ENCODE measurements at regions not wholly inside any gene's neighbourhood (a gene's known extent, or its start where the extent isn't known, plus 50 kb on each side); places are given as distances from the start of the nearest gene placed in this dataset.

GRCh38 chr6:47983491-47983890, 127.5 kb downstream of the PTCHD4 start:
- no peak for TF ChIP-seq CTCF (IDR thresholded peaks at IDR 0.05)
- Histone ChIP-seq H3K27me3 (ENCODE audit: control insufficient read depth in 2 of 2, insufficient read depth in 2 of 2, low read length in 2 of 2) (no peaks in the 10 kb centered on the region), H3K4me3 (replicated peaks in 1 of 3; ENCODE audit: low read depth in 2 of 3, low read length in 3 of 3) (no peak overlapping the region), H3K9me3 (replicated peaks in 1 of 2; ENCODE audit: control insufficient read depth in 1 of 2, insufficient read depth in 1 of 2, low read length in 2 of 2) (no peaks in the 10 kb centered on the region), H3K79me2 (ENCODE audit: insufficient read depth, low read length) (no peaks in the 10 kb centered on the region), H3K27ac (ENCODE audit: low read depth in 1 of 2, low read length in 2 of 2) (no peak overlapping the region), H4K20me1 (ENCODE audit: insufficient read depth, low read length) (no peaks in the 10 kb centered on the region), H3K4me1 (ENCODE audit: control insufficient read depth in 1 of 2, insufficient read depth in 2 of 2, low read length in 2 of 2) (no peaks in the 10 kb centered on the region), H3K36me3 (replicated peaks in 1 of 2; ENCODE audit: control insufficient read depth in 1 of 2, insufficient read depth in 2 of 2, low read length in 2 of 2) (no peaks in the 10 kb centered on the region), H2AFZ (ENCODE audit: insufficient read depth, low read depth, low read length, poor library complexity, severe bottlenecking) (no peak overlapping the region), H3K9ac (ENCODE audit: insufficient read depth, low read length, poor library complexity, severe bottlenecking) (no peak overlapping the region), H3K4me2 (replicated peaks; ENCODE audit: extremely low read depth, low read length, poor library complexity, severe bottlenecking) (no peak overlapping the region)
- H3K27me3 Mint-ChIP-seq (ENCODE audit: low read depth in 3 of 3), result no peaks in the 10 kb centered on the region
- H3K36me3 Mint-ChIP-seq, result no peaks in the 10 kb centered on the region
- H3K27ac Mint-ChIP-seq, result no peak overlapping the region
- intact Hi-C loops (cut with micrococcal nuclease), result no loop called here
- H3K4me1 Mint-ChIP-seq, result no peaks in the 10 kb centered on the region
- no peak for DNase-seq
- WGBS (ENCODE audit: insufficient coverage), result no CpG with 5 or more reads among the region's 2 CpGs
- H3K4me3 Mint-ChIP-seq, result no peak overlapping the region
- H3K9me3 Mint-ChIP-seq, result peaks cover 0 to 6% (median 2%) of the 10 kb centered on the region in 7 donors

- H3K4me3 ChIP-seq (replicated peaks in 1 of 3; ENCODE audit: low read depth in 2 of 3, low read length in 3 of 3), result no peak overlapping the region
- no peaks in the 10 kb centered on the region for H3K36me3 ChIP-seq (replicated peaks in 1 of 2; ENCODE audit: control insufficient read depth in 1 of 2, insufficient read depth in 2 of 2, low read length in 2 of 2)
- no peak overlapping the region for H3K4me3 Mint-ChIP-seq
These were observed 133.7 kb downstream of the PTCHD4 start for GRCh38 chr6:47977314-47977713.

More at GRCh38 chr6:47977314-47977713, 133.7 kb downstream of the PTCHD4 start:
- H3K9me3 Mint-ChIP-seq, result peaks cover 0 to 5% (median 2%) of the 10 kb centered on the region in 7 donors
- DNase-seq, result no peak
- Histone ChIP-seq H3K9ac (ENCODE audit: insufficient read depth, low read length, poor library complexity, severe bottlenecking) (no peak overlapping the region), H3K9me3 (replicated peaks in 1 of 2; ENCODE audit: control insufficient read depth in 1 of 2, insufficient read depth in 1 of 2, low read length in 2 of 2) (no peaks in the 10 kb centered on the region), H3K27me3 (ENCODE audit: control insufficient read depth in 2 of 2, insufficient read depth in 2 of 2, low read length in 2 of 2) (no peaks in the 10 kb centered on the region), H3K4me2 (replicated peaks; ENCODE audit: extremely low read depth, low read length, poor library complexity, severe bottlenecking) (no peak overlapping the region), H3K4me1 (ENCODE audit: control insufficient read depth in 1 of 2, insufficient read depth in 2 of 2, low read length in 2 of 2) (no peaks in the 10 kb centered on the region), H3K79me2 (ENCODE audit: insufficient read depth, low read length) (no peaks in the 10 kb centered on the region), H3K27ac (ENCODE audit: low read depth in 1 of 2, low read length in 2 of 2) (no peak overlapping the region), H2AFZ (ENCODE audit: insufficient read depth, low read depth, low read length, poor library complexity, severe bottlenecking) (no peak overlapping the region), H4K20me1 (ENCODE audit: insufficient read depth, low read length) (no peaks in the 10 kb centered on the region)
- H3K27me3 Mint-ChIP-seq (ENCODE audit: low read depth in 3 of 3), result peaks cover 0 to 3% (median 0%) of the 10 kb centered on the region in 3 donors
- H3K4me1 Mint-ChIP-seq, result no peaks in the 10 kb centered on the region
- H3K27ac Mint-ChIP-seq, result no peak overlapping the region
- H3K36me3 Mint-ChIP-seq, result no peaks in the 10 kb centered on the region
- no peak for TF ChIP-seq CTCF (IDR thresholded peaks at IDR 0.05)
- intact Hi-C loops (cut with micrococcal nuclease), result no loop called here

Data from CD14-positive monocyte (primary cell).